Motor neuron (in vitro differentiated cells): ENCODE measurements at regions not wholly inside any gene's neighbourhood (a gene's known extent, or its start where the extent isn't known, plus 50 kb on each side); places are given as distances from the start of the nearest gene placed in this dataset.
"Not testable (repeated sequence)": the region's sequence is repeated elsewhere in the genome, so short reads cannot be mapped to it uniquely, and the experiment has no call there.

Experiments used
- ATAC-seq, 8 experiments: fragments of 200-7000 bp; cut with Tn5 transposase; replicated peaks in 6 of 8; 2 replicates each; pipeline ENCODE4 v1.8.0; 2021; ENCODE audit warnings: mild to moderate bottlenecking in 8 of 8, moderate library complexity in 8 of 8
- H3K27ac ChIP-seq, 2 donors: fragments of 250-450 bp; sonication (Bioruptor Pico); 2 replicates each; pipeline ENCODE4 v1.9.0; 2021; ENCODE audit warnings: antibody characterized with exemption in 2 of 2, mild to moderate bottlenecking in 2 of 2, moderate library complexity in 1 of 2
- H3K4me1 ChIP-seq, 2 donors: fragments of 250-450 bp; sonication (Bioruptor Pico); replicated peaks in 1 of 2; 2 replicates each; pipeline ENCODE4 v1.6.1; 2021; ENCODE audit warnings: antibody characterized with exemption in 2 of 2, mild to moderate bottlenecking in 2 of 2, moderate library complexity in 1 of 2
- H3K4me3 ChIP-seq, 5 donors: fragments of 250-450 bp; sonication (Bioruptor Pico); 2 replicates each; pipeline ENCODE4 v1.9.0; 2021; ENCODE audit warnings: antibody characterized with exemption in 5 of 5, mild to moderate bottlenecking in 5 of 5, moderate library complexity in 4 of 5
- WGBS, 10 experiments: fragments of 450-650 bp; shearing (Covaris generic); methylation state at CpG; one replicate each; pipeline ENCODE4 v1.0.0; 2022; 5-methylcytosine and 5-hydroxymethylcytosine counted together
- in situ Hi-C, 9 experiments: fragments of 400-800 bp; cut with MboI; loops; one replicate each; pipeline ENCODE4 v1.15.0; 2021; ENCODE audit warnings: low sequenced_read_pairs in 9 of 9, low pct_unique_long_range_greater_than_20kb in 2 of 9; ENCODE audit not compliant: unreplicated experiment in 9 of 9

DNA sequence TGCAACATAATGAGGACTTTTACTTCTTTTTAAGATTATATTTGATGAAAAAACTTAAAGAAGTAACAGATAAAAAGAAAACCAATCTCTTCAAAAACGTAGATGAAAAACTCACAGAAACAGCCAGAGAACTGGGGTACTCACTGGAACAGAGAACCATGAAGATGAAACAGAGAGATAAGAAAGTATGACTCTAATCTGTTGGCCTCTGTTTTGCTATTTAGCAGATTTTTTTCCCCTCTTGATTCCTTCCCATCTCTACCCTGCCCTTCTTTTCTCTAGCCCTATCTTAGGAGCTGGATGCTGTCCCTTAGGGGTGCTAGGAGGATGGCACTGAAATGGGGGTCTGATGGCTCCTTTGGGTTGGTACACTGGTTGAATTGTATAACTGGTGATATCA lies 97.5 kb upstream of the FREM1 start:
- Histone ChIP-seq H3K4me3 (no peak overlapping the region), H3K4me1 (no peaks in the 10 kb centered on the region), H3K27ac (no peak overlapping the region)
- ATAC-seq = no peak
- 0 to 64% (median 17%) methylated on average over 1 of the region's 1 CpG; no CpG with 5 or more reads in 1 of the 10 experiments for WGBS, 10 experiments
- in situ Hi-C loops = no loop called here

DNA sequence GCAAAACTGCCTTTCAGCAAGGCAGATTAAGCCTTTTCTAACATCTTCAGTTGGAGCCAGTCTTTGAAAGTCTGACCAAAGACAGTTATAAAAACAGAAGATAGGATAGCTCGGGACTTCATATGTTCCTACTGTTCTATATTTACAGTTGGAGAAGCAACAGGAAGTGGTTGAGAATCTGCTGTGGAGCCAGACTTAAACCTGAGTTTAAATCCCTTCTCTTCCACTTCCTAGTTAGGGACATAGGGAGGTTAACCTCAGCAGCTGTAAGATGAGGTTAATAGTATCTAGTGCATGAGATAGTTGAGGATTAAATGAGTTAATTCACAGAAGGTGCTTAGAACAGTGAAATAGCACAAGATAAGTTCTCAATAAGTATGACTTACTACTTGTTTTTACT lies 84.5 kb upstream of the FREM1 start:
- in situ Hi-C loops = no loop called here
- peaks cover 0 to 8% of the 10 kb centered on the region in 2 donors for H3K4me1 ChIP-seq
- H3K27ac ChIP-seq = no peak overlapping the region
- 0 to 100% (median 75%) methylated on average over 1 of the region's 1 CpG; no CpG with 5 or more reads in 2 of the 10 experiments for WGBS, 10 experiments
- H3K4me3 ChIP-seq = no peak overlapping the region
- no peak for ATAC-seq

DNA sequence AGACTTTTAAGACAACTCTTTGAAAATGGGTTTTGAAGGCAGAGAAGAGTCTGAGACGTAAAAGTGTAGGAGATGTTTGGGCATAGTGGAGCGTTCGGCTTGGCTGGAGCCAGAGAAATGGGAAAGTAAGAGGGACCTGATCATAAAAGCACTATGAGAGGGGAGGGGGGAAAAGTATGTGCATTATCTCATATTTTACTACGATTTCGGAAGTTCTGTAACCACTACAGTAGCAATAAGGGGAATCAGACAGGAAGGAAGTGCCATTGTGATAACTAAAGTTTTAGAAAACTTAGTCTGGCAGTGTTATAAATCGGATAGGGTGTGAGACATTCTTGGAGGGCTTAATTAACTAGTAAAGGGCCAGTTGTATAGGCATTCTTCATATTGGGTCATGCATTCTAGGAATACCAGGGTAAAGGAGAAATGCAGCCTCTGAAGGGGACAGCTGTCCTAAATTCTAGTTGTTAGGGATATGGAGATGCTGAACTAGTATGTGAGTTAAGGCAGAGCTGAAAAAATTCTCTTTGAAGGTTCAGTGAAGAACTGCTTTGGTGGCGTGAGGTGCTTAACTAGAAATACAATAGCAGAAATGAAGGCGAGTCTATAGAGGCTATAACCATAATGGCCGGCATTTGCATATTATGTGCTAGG lies 83.8 kb upstream of the FREM1 start:
- in situ Hi-C loops = no loop called here
- 5 to 90% (median 83%) methylated on average over 2 to 8 of the region's 9 CpGs for WGBS, 10 experiments
- no peak for ATAC-seq
- Histone ChIP-seq H3K27ac (peak overlapping the region in 1 of 2 donors; percentile 83), H3K4me3 (peak overlapping the region; percentile 39 to 64 (median 50)), H3K4me1 (peaks cover 0 to 8% of the 10 kb centered on the region in 2 donors)

GRCh38 chr9:14993061-14993800 lies 83.0 kb upstream of the FREM1 start:
- ATAC-seq = peak; percentile 90 to 99 (median 96)
- Histone ChIP-seq H3K27ac (peak overlapping the region; percentile 38 to 83), H3K4me1 (peaks cover 0 to 8% of the 10 kb centered on the region in 2 donors), H3K4me3 (peak overlapping the region; percentile 39 to 64 (median 50))
- WGBS, 10 experiments = 0 to 25% (median 13%) methylated on average over 2 to 16 of the region's 49 CpGs; no CpG with 5 or more reads in 3 of the 10 experiments
- in situ Hi-C loops = no loop called here

DNA sequence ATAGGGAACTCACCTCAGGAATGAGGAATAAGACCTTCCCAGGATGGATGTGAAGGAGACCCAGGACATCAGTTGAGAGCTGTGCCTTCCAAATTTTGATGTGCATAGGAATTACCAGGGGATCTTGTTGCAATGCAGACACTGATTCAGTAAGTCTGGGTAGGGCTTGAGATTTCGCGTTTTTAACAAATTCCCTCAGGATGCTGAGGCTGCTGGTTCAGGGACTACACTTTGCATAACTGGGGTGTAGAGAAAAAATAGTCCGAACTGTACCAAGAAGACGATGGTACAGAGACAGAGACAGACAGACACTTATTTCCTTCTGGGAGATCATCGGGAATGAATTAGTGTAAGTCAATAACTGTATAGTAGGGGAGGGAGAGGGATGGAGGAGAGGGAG lies 82.3 kb upstream of the FREM1 start:
- Histone ChIP-seq H3K4me3 (peak overlapping the region; percentile 39 to 64 (median 50)), H3K27ac (peak overlapping the region; percentile 6 to 25), H3K4me1 (peaks cover 0 to 8% of the 10 kb centered on the region in 2 donors)
- peak in 4 of 8 experiments; percentile 1 to 12 (median 8) for ATAC-seq
- in situ Hi-C loops = no loop called here
- 0 to 80% (median 37%) methylated on average over 1 to 5 of the region's 5 CpGs; no CpG with 5 or more reads in 2 of the 10 experiments for WGBS, 10 experiments

GRCh38 chr9:14992081-14992480 lies 81.9 kb upstream of the FREM1 start:
- peak in 1 of 8 experiments; percentile 4 for ATAC-seq
- 2 to 93% (median 79%) methylated on average over 2 to 9 of the region's 9 CpGs for WGBS, 10 experiments
- H3K4me1 ChIP-seq = peaks cover 0 to 8% of the 10 kb centered on the region in 2 donors
- peak overlapping the region; percentile 7 to 64 (median 50) for H3K4me3 ChIP-seq
- no peak overlapping the region for H3K27ac ChIP-seq
- in situ Hi-C loops = no loop called here

- in situ Hi-C loops, H3K4me3 ChIP-seq, ATAC-seq, H3K4me1 ChIP-seq, H3K27ac ChIP-seq: not testable (repeated sequence)
- WGBS, 10 experiments = 20 to 100% (median 95%) methylated on average over 1 to 5 of the region's 6 CpGs; no CpG with 5 or more reads in 1 of the 10 experiments
Observed at GRCh38 chr9:14990647-14991046, 80.4 kb upstream of the FREM1 start.

- Histone ChIP-seq H3K4me3 (no peak overlapping the region), H3K27ac (no peak overlapping the region), H3K4me1 (peaks cover 0 to 8% of the 10 kb centered on the region in 2 donors)
- ATAC-seq = no peak
- in situ Hi-C loops = no loop called here
- WGBS, 10 experiments = 56 to 100% (median 82%) methylated on average over 1 to 5 of the region's 5 CpGs
Observed at GRCh38 chr9:14989811-14990210, 79.6 kb upstream of the FREM1 start.

DNA sequence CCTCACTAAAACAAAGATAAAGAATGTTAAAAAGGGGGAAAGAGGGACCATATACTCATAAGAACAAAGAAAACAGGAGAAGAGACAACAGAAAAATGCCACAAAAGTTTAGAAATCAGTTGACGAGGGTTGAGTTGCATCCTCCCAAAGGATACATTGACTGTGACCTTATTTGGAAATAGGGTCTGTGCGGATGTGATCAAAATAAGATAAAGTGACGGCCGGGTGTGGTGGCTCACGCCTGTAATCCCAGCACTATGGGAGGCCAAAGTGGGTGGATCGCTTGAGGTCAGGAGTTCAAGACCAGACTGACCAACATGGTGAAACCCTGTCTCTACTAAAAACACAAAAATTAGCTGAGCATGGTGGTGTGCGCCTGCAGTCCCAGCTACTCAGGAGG lies 79.1 kb upstream of the FREM1 start:
- WGBS, 10 experiments = 64 to 100% (median 92%) methylated on average over 1 to 7 of the region's 7 CpGs
- H3K4me1 ChIP-seq, in situ Hi-C loops, ATAC-seq, H3K4me3 ChIP-seq, H3K27ac ChIP-seq: not testable (repeated sequence)

DNA sequence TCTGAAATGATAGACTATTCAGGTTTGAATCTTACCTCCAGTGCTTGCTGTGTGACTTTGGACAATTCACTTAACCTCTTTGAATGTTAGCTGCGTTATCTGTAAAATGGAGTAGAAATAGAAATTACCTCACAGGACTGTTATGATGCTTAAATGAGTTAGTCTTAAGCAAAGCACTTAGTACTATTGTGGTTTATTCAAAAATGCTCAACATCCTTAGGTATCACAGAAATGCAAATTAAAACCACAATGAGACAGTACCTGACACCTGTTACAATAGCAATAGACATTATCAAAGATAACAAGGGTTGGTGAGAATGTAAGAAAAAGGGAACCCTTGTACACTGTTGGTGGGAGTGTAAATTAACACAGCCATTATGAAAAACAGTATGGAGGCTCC lies 77.6 kb upstream of the FREM1 start:
- 63 to 100% (median 96%) methylated on average over 1 of the region's 1 CpG; no CpG with 5 or more reads in 2 of the 10 experiments for WGBS, 10 experiments
- ATAC-seq = no peak
- Histone ChIP-seq H3K4me1 (peaks cover 0 to 4% of the 10 kb centered on the region in 2 donors), H3K27ac (no peak overlapping the region), H3K4me3 (no peak overlapping the region)
- in situ Hi-C loops = no loop called here

GRCh38 chr9:14985419-14985818 lies 75.2 kb upstream of the FREM1 start:
- no peak for ATAC-seq
- WGBS, 10 experiments = 0 to 100% (median 65%) methylated on average over 1 of the region's 1 CpG; no CpG with 5 or more reads in 4 of the 10 experiments
- in situ Hi-C loops = no loop called here

GRCh38 chr9:14983599-14983998 lies 73.4 kb upstream of the FREM1 start:
- 50 to 100% (median 85%) methylated on average over 1 of the region's 1 CpG; no CpG with 5 or more reads in 2 of the 10 experiments for WGBS, 10 experiments
- in situ Hi-C loops = no loop called here
- no peak for ATAC-seq
- Histone ChIP-seq H3K27ac (no peak overlapping the region), H3K4me3 (no peak overlapping the region), H3K4me1 (no peaks in the 10 kb centered on the region)

More at GRCh38 chr9:14985419-14985818, 75.2 kb upstream of the FREM1 start:
- Histone ChIP-seq H3K4me1 (no peaks in the 10 kb centered on the region), H3K4me3 (no peak overlapping the region), H3K27ac (no peak overlapping the region)

GRCh38 chr9:14981291-14981950 lies 71.2 kb upstream of the FREM1 start:
- no peak overlapping the region for H3K4me3 ChIP-seq
- 0 to 100% (median 79%) methylated on average over 1 to 3 of the region's 3 CpGs; no CpG with 5 or more reads in 1 of the 10 experiments for WGBS, 10 experiments
- H3K27ac ChIP-seq = no peak overlapping the region
- ATAC-seq = no peak
- H3K4me1 ChIP-seq = no peaks in the 10 kb centered on the region
- in situ Hi-C loops = no loop called here
